Right atrium auricular region (tissue), 2 donors: ENCODE measurements at regions not wholly inside any gene's neighbourhood (a gene's known extent, or its start where the extent isn't known, plus 50 kb on each side); places are given as distances from the start of the nearest gene placed in this dataset.
A peak's percentile ranks its signal among the peaks of the same experiment; 100 is the strongest.

Experiments
- DNase-seq: peaks from one replicate; pipeline ENCODE4 v3.0.0-alpha.2; 2019; ENCODE audit warnings: low spot score
- H3K27ac ChIP-seq, 2 donors: fragments of 200-600 bp; sonication (generic); 1 replicate in 1 of 2; 2 replicates in 1 of 2; pipeline ENCODE4 v1.5.1; 2016 to 2019
- H3K27me3 ChIP-seq, 2 donors: fragments of 200-600 bp; sonication (generic); one replicate each; pipeline versions ENCODE4 v1.5.1 to v1.6.0; 2017 to 2019
- H3K36me3 ChIP-seq: fragments of 200-600 bp; sonication (generic); one replicate; pipeline ENCODE4 v1.5.1; 2016
- H3K4me1 ChIP-seq, 2 donors: fragments of 200-600 bp; sonication (generic); one replicate each; pipeline versions ENCODE4 v1.5.1 to v1.6.0; 2017 to 2019
- H3K4me3 ChIP-seq, 2 donors: fragments of 200-600 bp; sonication (generic); 1 replicate in 1 of 2; 2 replicates in 1 of 2; pipeline ENCODE4 v1.5.1; 2017 to 2019; ENCODE audit warnings: mild to moderate bottlenecking in 1 of 2, moderate library complexity in 1 of 2
- H3K9me3 ChIP-seq, 2 donors: fragments of 200-600 bp; sonication (generic); one replicate each; pipeline ENCODE4 v1.5.1; 2019
- CTCF ChIP-seq, 2 donors: fragments of 200-600 bp; sonication (generic); IDR thresholded peaks; one replicate each; pipeline ENCODE4 v1.5.1; 2019; ENCODE audit warnings: antibody characterized with exemption in 2 of 2

- DNase-seq, result no peak
- H3K4me1 ChIP-seq, result peaks cover 0 to 11% of the 10 kb centered on the region in 2 donors
- no peaks in the 10 kb centered on the region for H3K27me3 ChIP-seq
- no peak for TF ChIP-seq CTCF (IDR thresholded peaks at IDR 0.05)
- H3K36me3 ChIP-seq, result no peaks in the 10 kb centered on the region
- no peak overlapping the region for H3K27ac ChIP-seq
- H3K4me3 ChIP-seq, result no peak overlapping the region
- no peaks in the 10 kb centered on the region for H3K9me3 ChIP-seq
These were observed 84.4 kb upstream of the HSPA9 start for GRCh38 chr5:138659561-138659960.

GRCh38 chr5:138659121-138659520 is 83.9 kb upstream of the HSPA9 start:
- Histone ChIP-seq H3K4me3 (no peak overlapping the region), H3K36me3 (no peaks in the 10 kb centered on the region), H3K9me3 (no peaks in the 10 kb centered on the region), H3K27me3 (no peaks in the 10 kb centered on the region), H3K4me1 (peaks cover 0 to 10% of the 10 kb centered on the region in 2 donors), H3K27ac (no peak overlapping the region)
- no peak for DNase-seq
- TF ChIP-seq CTCF (IDR thresholded peaks at IDR 0.05), result no peak

GRCh38 chr5:138658676-138659075 is 83.5 kb upstream of the HSPA9 start:
- H3K27ac ChIP-seq, result no peak overlapping the region
- H3K27me3 ChIP-seq, result no peaks in the 10 kb centered on the region
- no peaks in the 10 kb centered on the region for H3K9me3 ChIP-seq
- TF ChIP-seq CTCF (IDR thresholded peaks at IDR 0.05), result no peak
- H3K4me3 ChIP-seq, result no peak overlapping the region
- DNase-seq, result no peak
- H3K36me3 ChIP-seq, result no peaks in the 10 kb centered on the region
- peaks cover 0 to 9% of the 10 kb centered on the region in 2 donors for H3K4me1 ChIP-seq

- Histone ChIP-seq H3K27ac (peak overlapping the region; percentile 19 to 51), H3K36me3 (no peaks in the 10 kb centered on the region), H3K27me3 (no peaks in the 10 kb centered on the region), H3K9me3 (no peaks in the 10 kb centered on the region), H3K4me3 (no peak overlapping the region), H3K4me1 (no peaks in the 10 kb centered on the region)
- no peak for TF ChIP-seq CTCF (IDR thresholded peaks at IDR 0.05)
- no peak for DNase-seq
These were observed 82.2 kb upstream of the HSPA9 start for GRCh38 chr5:138657360-138657759.

- no peak for TF ChIP-seq CTCF (IDR thresholded peaks at IDR 0.05)
- H3K36me3 ChIP-seq, result no peaks in the 10 kb centered on the region
These were observed 81.7 kb upstream of the HSPA9 start for GRCh38 chr5:138656916-138657315.

GRCh38 chr5:138655530-138656190 is 80.5 kb upstream of the HSPA9 start:
- H3K27ac ChIP-seq, result no peak overlapping the region
- no peaks in the 10 kb centered on the region for H3K27me3 ChIP-seq
- no peaks in the 10 kb centered on the region for H3K36me3 ChIP-seq
- H3K9me3 ChIP-seq, result no peaks in the 10 kb centered on the region
- TF ChIP-seq CTCF (IDR thresholded peaks at IDR 0.05), result no peak
- peak; percentile 68 for DNase-seq
- no peaks in the 10 kb centered on the region for H3K4me1 ChIP-seq
- H3K4me3 ChIP-seq, result no peak overlapping the region

More at GRCh38 chr5:138656916-138657315, 81.7 kb upstream of the HSPA9 start:
- H3K27me3 ChIP-seq, result no peaks in the 10 kb centered on the region
- H3K9me3 ChIP-seq, result no peaks in the 10 kb centered on the region
- no peak for DNase-seq
- no peak overlapping the region for H3K4me3 ChIP-seq
- peak overlapping the region; percentile 19 to 51 for H3K27ac ChIP-seq
- no peaks in the 10 kb centered on the region for H3K4me1 ChIP-seq
